PC-9 (cell line): ENCODE measurements at regions not wholly inside any gene's neighbourhood (a gene's known extent, or its start where the extent isn't known, plus 50 kb on each side); places are given as distances from the start of the nearest gene placed in this dataset.

Experiments used
- BruUV-seq: library from RNA; stranded (reverse); fragments of 400-500 nt; replicated peaks from 2 replicates; lab custom pipeline; 2021; lab: Mats Ljungman, UMichigan
- CTCF ChIA-PET: fragments of 300-600 bp; sonication (Branson Sonifier 250); formaldehyde crosslinking; loops from one replicate; lab custom pipeline; 2022; ENCODE audit warnings: antibody characterized with exemption; lab: Charles Lee
- POLR2A ChIA-PET: fragments of 300-600 bp; sonication (Branson Sonifier 250); formaldehyde crosslinking; loops from one replicate; lab custom pipeline; 2022; ENCODE audit warnings: antibody characterized with exemption; ENCODE audit not compliant: unreplicated experiment; lab: Charles Lee
- DNase-seq, 2 experiments: peaks; one replicate each; pipeline versions ENCODE4 v3.0.0 to v3.0.0-alpha.2; 2015 to 2022; ENCODE audit warnings: mixed read lengths in 1 of 2
- H2AFZ ChIP-seq: fragments of 200-600 bp; sonication (generic); 2 replicates; pipeline ENCODE4 v1.8.1; 2017; ENCODE audit warnings: antibody characterized with exemption
- H3F3A ChIP-seq: fragments of 200-600 bp; sonication (generic); 2 replicates; pipeline ENCODE4 v1.8.1; 2017; ENCODE audit warnings: antibody characterized with exemption, mild to moderate bottlenecking, low read depth; ENCODE audit not compliant: insufficient read depth
- H3K27ac ChIP-seq: fragments of 200-600 bp; sonication (generic); 2 replicates; pipeline ENCODE4 v1.6.1; 2016; ENCODE audit warnings: mixed run types
- H3K27me3 ChIP-seq: fragments of 200-600 bp; sonication (generic); 2 replicates; pipeline ENCODE4 v1.6.1; 2016; ENCODE audit warnings: low read depth, mixed run types; ENCODE audit not compliant: insufficient read depth
- H3K36me3 ChIP-seq: fragments of 200-600 bp; sonication (generic); 2 replicates; pipeline ENCODE4 v1.6.1; 2016; ENCODE audit warnings: low read depth, mixed run types
- H3K4me1 ChIP-seq: fragments of 200-600 bp; sonication (generic); replicated peaks from 2 replicates; pipeline ENCODE4 v1.6.1; 2016; ENCODE audit warnings: mixed run types; ENCODE audit not compliant: insufficient read depth
- H3K4me2 ChIP-seq: fragments of 200-600 bp; sonication (generic); 2 replicates; pipeline ENCODE4 v1.6.1; 2017; ENCODE audit warnings: mixed run types
- H3K4me3 ChIP-seq: fragments of 200-600 bp; sonication (generic); 2 replicates; pipeline ENCODE4 v1.6.1; 2016; ENCODE audit warnings: mixed run types
- H3K79me2 ChIP-seq: fragments of 200-600 bp; sonication (generic); 2 replicates; pipeline ENCODE4 v1.6.1; 2017; ENCODE audit warnings: low read depth, mixed run types
- H3K9me2 ChIP-seq: fragments of 200-600 bp; sonication (generic); 2 replicates; pipeline ENCODE4 v1.8.1; 2017; ENCODE audit warnings: mild to moderate bottlenecking; ENCODE audit not compliant: insufficient read depth
- H3K9me3 ChIP-seq: fragments of 200-600 bp; sonication (generic); 2 replicates; pipeline ENCODE4 v1.8.1; 2016; ENCODE audit warnings: low read depth; ENCODE audit not compliant: insufficient read depth
- H4K20me1 ChIP-seq: fragments of 200-600 bp; sonication (generic); 2 replicates; pipeline ENCODE4 v1.8.1; 2017; ENCODE audit not compliant: insufficient read depth
- EZH2 ChIP-seq: fragments of 200-600 bp; sonication (generic); IDR thresholded peaks from 2 replicates; pipeline ENCODE4 v1.8.0; 2017; ENCODE audit warnings: antibody characterized with exemption, low read depth
- intact Hi-C: fragments of 100-400 bp; cut with micrococcal nuclease; formaldehyde crosslinking; loops from one replicate; pipeline ENCODE4 v1.10.0; 2022; ENCODE audit not compliant: unreplicated experiment
- TF ChIP-seq, protein P1 (sequence below): fragments of 200-600 bp; sonication (generic); conservative IDR thresholded peaks from 2 replicates; pipeline ENCODE4 v1.6.1; 2017; ENCODE audit warnings: mixed run types, antibody characterized with exemption, mild to moderate bottlenecking, moderate library complexity

DNA sequence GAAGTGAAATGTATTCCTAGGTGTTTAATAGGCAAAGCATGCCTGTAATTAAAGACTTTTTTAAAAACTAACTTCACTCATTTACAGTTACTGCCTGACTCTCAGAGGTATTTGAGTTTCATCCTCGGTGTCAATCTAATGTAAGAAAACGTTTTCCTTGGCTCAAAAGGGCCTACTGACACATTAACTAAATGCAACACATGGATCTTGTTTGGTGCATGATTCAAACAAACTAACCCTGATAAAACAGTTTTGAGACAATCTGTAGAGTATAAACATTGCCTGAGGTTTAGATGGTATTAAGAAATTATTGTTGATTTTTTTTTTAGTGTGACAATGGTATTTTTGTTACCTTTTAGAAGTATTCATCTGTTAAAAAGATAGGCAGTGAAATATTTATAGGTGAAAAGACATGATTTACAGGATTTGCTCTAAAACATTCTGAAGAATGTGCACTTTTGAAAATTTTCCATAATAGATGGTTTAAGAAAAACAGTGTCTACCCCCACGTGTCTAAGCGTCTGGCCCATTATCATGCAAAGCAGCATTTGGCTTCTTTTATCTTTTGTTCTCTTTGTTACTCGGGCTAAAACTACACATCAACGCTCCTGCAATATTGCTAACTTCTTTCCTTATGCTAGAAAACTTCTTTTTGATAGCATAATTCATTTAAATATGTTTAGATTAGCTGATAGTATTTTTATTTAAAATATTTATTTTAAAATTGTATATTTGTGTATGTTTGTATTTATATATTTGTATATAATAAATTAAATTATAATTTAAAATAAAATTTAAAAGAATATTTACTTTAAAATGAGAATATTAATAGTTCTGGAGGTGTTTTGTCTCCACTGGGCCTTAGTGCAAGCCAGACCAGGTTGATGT is 160.2 kb upstream of the NDUFV2 start:
- Histone ChIP-seq H3K9me3 (peaks cover 7% of the 10 kb centered on the region; the same call in 1 of the 2 replicates), H3F3A (peaks cover 16% of the 10 kb centered on the region; the same call in 1 of the 2 replicates), H4K20me1 (no peaks in the 10 kb centered on the region), H3K4me3 (no peak overlapping the region), H2AFZ (no peak overlapping the region), H3K27ac (no peak overlapping the region), H3K27me3 (no peaks in the 10 kb centered on the region), H3K36me3 (0 out of 2 replicates have a peak, but pooled peaks cover 3% of the 10 kb centered on the region), H3K9me2 (no peaks in the 10 kb centered on the region), H3K79me2 (no peaks in the 10 kb centered on the region), H3K4me2 (no peak overlapping the region), H3K4me1 (peaks cover 38% of the 10 kb centered on the region)
- BruUV-seq = no TSS peak
- TF ChIP-seq EZH2 = no peak
- TF ChIP-seq, protein P1, sequence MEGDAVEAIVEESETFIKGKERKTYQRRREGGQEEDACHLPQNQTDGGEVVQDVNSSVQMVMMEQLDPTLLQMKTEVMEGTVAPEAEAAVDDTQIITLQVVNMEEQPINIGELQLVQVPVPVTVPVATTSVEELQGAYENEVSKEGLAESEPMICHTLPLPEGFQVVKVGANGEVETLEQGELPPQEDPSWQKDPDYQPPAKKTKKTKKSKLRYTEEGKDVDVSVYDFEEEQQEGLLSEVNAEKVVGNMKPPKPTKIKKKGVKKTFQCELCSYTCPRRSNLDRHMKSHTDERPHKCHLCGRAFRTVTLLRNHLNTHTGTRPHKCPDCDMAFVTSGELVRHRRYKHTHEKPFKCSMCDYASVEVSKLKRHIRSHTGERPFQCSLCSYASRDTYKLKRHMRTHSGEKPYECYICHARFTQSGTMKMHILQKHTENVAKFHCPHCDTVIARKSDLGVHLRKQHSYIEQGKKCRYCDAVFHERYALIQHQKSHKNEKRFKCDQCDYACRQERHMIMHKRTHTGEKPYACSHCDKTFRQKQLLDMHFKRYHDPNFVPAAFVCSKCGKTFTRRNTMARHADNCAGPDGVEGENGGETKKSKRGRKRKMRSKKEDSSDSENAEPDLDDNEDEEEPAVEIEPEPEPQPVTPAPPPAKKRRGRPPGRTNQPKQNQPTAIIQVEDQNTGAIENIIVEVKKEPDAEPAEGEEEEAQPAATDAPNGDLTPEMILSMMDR = no peak
- DNase-seq = no peak
- CTCF ChIA-PET = no interaction called here
- intact Hi-C loops = no loop called here
- POLR2A ChIA-PET = no interaction called here

DNA sequence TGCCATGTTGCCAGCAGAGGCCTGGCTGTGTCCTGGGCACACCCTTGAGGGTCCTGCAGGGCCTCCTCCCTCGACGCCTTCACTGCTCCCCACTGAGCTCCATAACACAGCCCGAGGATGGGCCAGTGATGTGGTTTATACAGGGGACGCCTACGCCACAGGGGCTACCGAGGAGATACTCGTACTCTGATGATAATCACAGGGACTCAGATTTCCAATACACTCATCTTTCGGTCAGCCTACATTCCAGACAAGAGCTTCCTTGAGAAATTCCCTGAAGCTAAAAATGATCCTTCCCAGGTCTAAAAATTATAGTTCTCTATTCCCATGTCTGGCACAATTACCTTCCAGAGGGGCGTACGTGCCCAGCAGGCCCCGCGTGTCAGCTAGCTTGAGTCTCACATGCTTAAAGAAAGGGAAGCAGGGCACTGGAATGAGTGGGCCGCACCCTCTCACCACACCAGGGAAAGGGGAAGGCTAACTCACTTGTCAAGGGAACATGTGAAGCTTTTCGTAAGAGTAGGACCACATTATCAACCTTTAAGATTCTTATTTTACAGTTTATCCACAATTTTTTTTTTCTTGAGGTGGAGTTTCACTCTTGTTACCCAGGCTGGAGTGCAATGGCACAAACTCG is 159.5 kb upstream of the NDUFV2 start:
- intact Hi-C loops = no loop called here
- POLR2A ChIA-PET = no interaction called here
- Histone ChIP-seq H3K4me1 (peaks cover 37% of the 10 kb centered on the region), H3K27ac (no peak overlapping the region), H3F3A (peaks cover 17% of the 10 kb centered on the region), H3K4me3 (no peak overlapping the region), H3K36me3 (0 out of 2 replicates have a peak, but pooled peaks cover 3% of the 10 kb centered on the region), H3K9me3 (peaks cover 7% of the 10 kb centered on the region; the same call in 1 of the 2 replicates), H3K27me3 (no peaks in the 10 kb centered on the region), H4K20me1 (no peaks in the 10 kb centered on the region), H3K4me2 (no peak overlapping the region), H2AFZ (no peak overlapping the region), H3K79me2 (no peaks in the 10 kb centered on the region), H3K9me2 (no peaks in the 10 kb centered on the region)
- no TSS peak for BruUV-seq
- CTCF ChIA-PET = no interaction called here
- TF ChIP-seq, protein P1 = no peak
- no peak for TF ChIP-seq EZH2
- DNase-seq = no peak

DNA sequence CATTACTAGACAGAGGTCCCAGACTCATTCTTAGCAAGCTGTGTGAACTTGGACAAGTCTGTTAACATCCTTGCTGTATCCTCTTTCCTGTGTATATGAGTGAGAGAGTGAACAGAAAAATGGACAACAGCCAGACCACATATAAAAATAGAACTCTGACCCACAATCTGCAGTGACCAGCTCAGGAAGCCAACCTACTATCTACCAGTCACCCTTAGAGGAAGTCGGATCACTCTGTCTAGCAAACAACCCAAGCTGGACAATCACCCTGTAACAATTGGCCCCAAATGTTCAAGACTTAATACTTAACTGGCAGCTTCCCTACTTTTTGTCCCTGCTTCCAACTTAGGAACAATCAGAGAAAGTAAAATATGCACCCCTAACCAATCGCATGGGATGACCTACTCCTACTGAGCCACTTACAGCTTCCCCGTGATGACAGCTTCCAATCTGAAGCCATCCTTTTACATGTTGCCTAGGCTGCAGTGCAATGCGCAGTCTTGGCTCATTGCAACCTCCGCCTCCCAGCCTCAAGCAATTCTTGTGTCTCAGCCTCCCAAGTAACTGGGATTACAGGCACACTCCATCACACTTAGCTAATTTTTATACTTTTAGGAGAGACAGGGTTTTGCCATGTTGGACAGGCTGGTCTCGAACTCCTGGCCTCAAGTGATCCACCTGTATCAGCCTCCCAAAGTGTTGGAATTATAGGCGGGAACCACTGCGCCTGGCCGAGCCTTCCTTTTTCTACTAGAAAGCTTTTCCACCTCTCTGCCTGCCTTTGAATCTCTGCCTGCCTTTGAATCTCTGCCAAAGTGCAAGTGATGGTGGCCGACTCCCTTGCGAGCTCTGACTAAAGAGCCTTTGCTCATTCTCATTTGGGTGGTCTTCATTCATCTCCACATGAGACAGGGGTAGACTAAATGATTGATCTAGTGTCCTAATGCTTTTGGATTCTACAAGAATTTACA is 158.3 kb upstream of the NDUFV2 start:
- Histone ChIP-seq H3K9me3 (peaks cover 7% of the 10 kb centered on the region; the same call in 1 of the 2 replicates), H3F3A (peaks cover 23% of the 10 kb centered on the region), H2AFZ (no peak overlapping the region), H3K4me3 (no peak overlapping the region), H3K27me3 (no peaks in the 10 kb centered on the region), H3K4me1 (peaks cover 36% of the 10 kb centered on the region), H3K27ac (no peak overlapping the region), H3K9me2 (no peaks in the 10 kb centered on the region), H4K20me1 (no peaks in the 10 kb centered on the region), H3K36me3 (0 out of 2 replicates have a peak, but pooled peaks cover 3% of the 10 kb centered on the region), H3K4me2 (no peak overlapping the region), H3K79me2 (no peaks in the 10 kb centered on the region)
- ChIA-PET CTCF (no interaction called here), POLR2A (no interaction called here)
- TF ChIP-seq EZH2 = no peak
- TF ChIP-seq, protein P1 = no peak
- DNase-seq = no peak
- intact Hi-C loops = no loop called here
- no TSS peak for BruUV-seq
